GM06990 (cell line): ENCODE measurements at regions not wholly inside any gene's neighbourhood (a gene's known extent, or its start where the extent isn't known, plus 50 kb on each side); places are given as distances from the start of the nearest gene placed in this dataset.

ENCODE experiments used
- DNase-seq: peaks from one replicate; pipeline ENCODE4 v3.0.0-alpha.2; 2011; ENCODE audit not compliant: insufficient read length; ENCODE audit errors: extremely low read depth
- H3K27me3 ChIP-seq: replicated peaks from 2 replicates; pipeline ENCODE4 v1.6.0; 2011; ENCODE audit warnings: low read length; ENCODE audit not compliant: control insufficient read depth, insufficient read depth
- H3K36me3 ChIP-seq: 2 replicates; pipeline ENCODE4 v1.5.1; 2011; ENCODE audit warnings: low read length; ENCODE audit not compliant: control insufficient read depth, insufficient read depth
- H3K4me3 ChIP-seq: replicated peaks from 2 replicates; pipeline ENCODE4 v1.5.1; 2011; ENCODE audit warnings: low read depth, mild to moderate bottlenecking, control low read depth, low read length
- CTCF ChIP-seq: IDR thresholded peaks from 2 replicates; pipeline ENCODE4 v1.5.1; 2011; ENCODE audit warnings: low read length, control low read depth, mild to moderate bottlenecking, inconsistent platforms; ENCODE audit not compliant: insufficient read depth, poor library complexity, severe bottlenecking

DNA sequence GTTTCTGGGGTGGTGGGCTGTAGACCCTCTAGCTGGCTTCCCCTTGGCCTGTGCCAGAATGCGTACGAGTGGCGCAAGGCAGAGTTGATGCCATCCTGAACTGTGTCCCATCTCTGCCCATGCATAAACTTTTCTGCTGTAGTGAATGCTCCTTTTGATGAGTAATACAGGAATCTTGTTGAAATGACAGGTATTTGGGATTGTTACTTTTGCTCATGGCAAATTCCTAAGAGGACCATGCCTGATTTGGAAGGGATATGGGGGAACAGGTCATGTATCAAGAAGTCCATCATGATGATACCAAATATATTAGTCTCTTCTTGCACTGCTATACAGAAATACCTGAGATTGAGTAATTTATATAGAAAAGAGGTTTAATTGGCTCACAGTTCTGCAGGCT is 648.0 kb downstream of the SLC4A3 start:
- Histone ChIP-seq H3K27me3 (no peaks in the 10 kb centered on the region), H3K36me3 (no peaks in the 10 kb centered on the region), H3K4me3 (no peak overlapping the region)
- no peak for DNase-seq
- TF ChIP-seq CTCF = no peak

GRCh38 chr2:220276741-220277444 is 649.5 kb downstream of the SLC4A3 start:
- Histone ChIP-seq H3K36me3 (no peaks in the 10 kb centered on the region), H3K27me3 (no peaks in the 10 kb centered on the region), H3K4me3 (no peak overlapping the region)
- TF ChIP-seq CTCF = no peak
- DNase-seq = no peak

DNA sequence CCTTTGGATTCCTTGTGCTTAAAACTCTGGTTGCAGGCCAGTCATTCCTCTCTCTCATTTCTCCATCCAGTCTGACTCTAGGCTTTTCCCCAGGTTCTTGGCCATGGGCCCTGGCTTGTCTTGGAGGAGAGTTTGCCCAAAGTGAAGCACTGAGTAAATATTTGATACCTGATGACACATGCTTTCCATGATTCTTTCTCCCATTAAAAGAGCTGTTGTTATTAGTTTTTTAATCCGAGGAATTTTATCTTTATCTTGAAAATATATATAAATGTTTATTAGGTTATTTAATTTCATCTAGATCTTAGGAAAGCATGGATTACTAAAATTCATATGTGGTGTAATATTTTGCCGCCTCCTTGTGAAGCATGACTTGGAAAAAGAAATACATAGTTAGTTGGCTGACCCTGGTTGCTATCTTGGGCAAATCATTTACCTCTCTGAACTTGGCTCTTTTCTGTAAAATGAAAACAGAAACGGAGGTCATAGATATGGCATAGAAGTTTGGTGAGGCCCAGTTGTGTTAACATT is 650.1 kb downstream of the SLC4A3 start:
- H3K27me3 ChIP-seq = no peaks in the 10 kb centered on the region
- no peak for TF ChIP-seq CTCF
- H3K36me3 ChIP-seq = no peaks in the 10 kb centered on the region
- DNase-seq = no peak
- no peak overlapping the region for H3K4me3 ChIP-seq

GRCh38 chr2:220278022-220278421 is 650.6 kb downstream of the SLC4A3 start:
- no peak for DNase-seq
- no peaks in the 10 kb centered on the region for H3K27me3 ChIP-seq
- TF ChIP-seq CTCF = no peak
- no peaks in the 10 kb centered on the region for H3K36me3 ChIP-seq
- no peak overlapping the region for H3K4me3 ChIP-seq

- no peak for DNase-seq
- Histone ChIP-seq H3K36me3 (no peaks in the 10 kb centered on the region), H3K4me3 (no peak overlapping the region), H3K27me3 (no peaks in the 10 kb centered on the region)
- no peak for TF ChIP-seq CTCF
Measured at GRCh38 chr2:220279372-220279771, 651.9 kb downstream of the SLC4A3 start.
